GM13977 (cell line): ENCODE measurements at regions not wholly inside any gene's neighbourhood (a gene's known extent, or its start where the extent isn't known, plus 50 kb on each side); places are given as distances from the start of the nearest gene placed in this dataset.

Experiments used
- DNase-seq: peaks from one replicate; pipeline ENCODE4 v3.0.0; 2012; ENCODE audit warnings: low spot score
- CTCF ChIP-seq: IDR thresholded peaks from 2 replicates; pipeline ENCODE4 v1.5.1; 2012; ENCODE audit warnings: mild to moderate bottlenecking, control low read depth; ENCODE audit not compliant: insufficient read depth; ENCODE audit errors: extremely low read depth, missing control alignments
- in situ Hi-C: fragments of 300-500 bp; cut with MboI; formaldehyde crosslinking; loops from one replicate; pipeline ENCODE4 v1.12.0; 2022; ENCODE audit warnings: low sequenced_read_pairs, low pct_unique_long_range_greater_than_20kb, mixed read lengths, inconsistent platforms; ENCODE audit not compliant: unreplicated experiment

- no peak for DNase-seq
- TF ChIP-seq CTCF, result no peak
- in situ Hi-C loops, result no loop called here
Measured at GRCh38 chr18:34590503-34590902, 119.6 kb upstream of the DTNA start.

- in situ Hi-C loops, result no loop called here
- TF ChIP-seq CTCF, result no peak
- no peak for DNase-seq
Measured at GRCh38 chr18:34591920-34592444, 118.1 kb upstream of the DTNA start.

GRCh38 chr18:34592481-34592880, 117.6 kb upstream of the DTNA start:
- no peak for TF ChIP-seq CTCF
- DNase-seq, result no peak
- in situ Hi-C loops, result no loop called here

- no peak for TF ChIP-seq CTCF
- in situ Hi-C loops, result no loop called here
- DNase-seq, result no peak
Measured at GRCh38 chr18:34592961-34593382, 117.1 kb upstream of the DTNA start.

- in situ Hi-C loops, result no loop called here
- TF ChIP-seq CTCF, result no peak
- DNase-seq, result no peak
Measured at GRCh38 chr18:34594266-34594665, 115.8 kb upstream of the DTNA start.

GRCh38 chr18:34595690-34596089, 114.4 kb upstream of the DTNA start:
- no peak for TF ChIP-seq CTCF
- in situ Hi-C loops, result no loop called here
- no peak for DNase-seq

- TF ChIP-seq CTCF, result no peak
- no peak for DNase-seq
- in situ Hi-C loops, result no loop called here
Measured at GRCh38 chr18:34598120-34598635, 111.9 kb upstream of the DTNA start.
